H54 (cell line): ENCODE measurements at regions not wholly inside any gene's neighbourhood (a gene's known extent, or its start where the extent isn't known, plus 50 kb on each side); places are given as distances from the start of the nearest gene placed in this dataset.

ENCODE experiments used
- DNase-seq: peaks from one replicate; pipeline ENCODE4 v3.0.0; 2011; ENCODE audit warnings: low spot score, mixed read lengths; ENCODE audit not compliant: insufficient read length
- FAIRE-seq: peaks from 3 replicates; lab custom pipeline; 2011; peaks lifted over from hg19 to GRCh38; lab: Jason Lieb, UNC
- POLR2A ChIP-seq: IDR thresholded peaks from 2 replicates; pipeline ENCODE4 v1.6.1; 2011; ENCODE audit warnings: low read depth, mild to moderate bottlenecking, low read length

- DNase-seq (no peak), FAIRE-seq (no peak)
- no peak for TF ChIP-seq POLR2A
Observed at GRCh38 chr6:5946701-5947100, 60.0 kb downstream of the NRN1 start.

- DNase-seq (no peak), FAIRE-seq (no peak)
- TF ChIP-seq POLR2A = no peak
Observed at GRCh38 chr6:5946181-5946580, 60.5 kb downstream of the NRN1 start.

GRCh38 chr6:5943591-5943990, 63.1 kb downstream of the NRN1 start:
- FAIRE-seq = no peak

GRCh38 chr6:5942591-5942990, 64.1 kb downstream of the NRN1 start:
- FAIRE-seq = no peak
- TF ChIP-seq POLR2A = no peak
- no peak for DNase-seq

More at GRCh38 chr6:5943591-5943990, 63.1 kb downstream of the NRN1 start:
- no peak for DNase-seq
- no peak for TF ChIP-seq POLR2A

- DNase-seq (no peak), FAIRE-seq (no peak)
- no peak for TF ChIP-seq POLR2A
Observed at GRCh38 chr6:5941188-5941587, 65.5 kb downstream of the NRN1 start.

- FAIRE-seq (no peak), DNase-seq (no peak)
- TF ChIP-seq POLR2A = no peak
Observed at GRCh38 chr6:5938934-5939333, 67.8 kb downstream of the NRN1 start.

GRCh38 chr6:5937936-5938706, 68.6 kb downstream of the NRN1 start:
- no peak for DNase-seq
- FAIRE-seq = no peak
- no peak for TF ChIP-seq POLR2A

GRCh38 chr6:5937169-5937909, 69.4 kb downstream of the NRN1 start:
- no peak for TF ChIP-seq POLR2A
- FAIRE-seq (no peak), DNase-seq (no peak)

GRCh38 chr6:5936631-5937030, 70.1 kb downstream of the NRN1 start:
- no peak for TF ChIP-seq POLR2A
- FAIRE-seq (no peak), DNase-seq (no peak)

- no peak for TF ChIP-seq POLR2A
- FAIRE-seq (no peak), DNase-seq (no peak)
Observed at GRCh38 chr6:5936140-5936539, 70.6 kb downstream of the NRN1 start.

- DNase-seq (no peak), FAIRE-seq (no peak)
- TF ChIP-seq POLR2A = no peak
Observed at GRCh38 chr6:5930968-5931367, 75.8 kb downstream of the NRN1 start.

GRCh38 chr6:5930143-5930770, 76.5 kb downstream of the NRN1 start:
- DNase-seq (no peak), FAIRE-seq (no peak)
- no peak for TF ChIP-seq POLR2A

GRCh38 chr6:5923840-5924239, 82.9 kb downstream of the NRN1 start:
- DNase-seq (no peak), FAIRE-seq (no peak)
- TF ChIP-seq POLR2A = no peak

GRCh38 chr6:5922230-5922629, 84.5 kb downstream of the NRN1 start:
- no peak for TF ChIP-seq POLR2A
- DNase-seq = no peak
- no peak for FAIRE-seq
